A673 (cell line): ENCODE measurements at regions not wholly inside any gene's neighbourhood (a gene's known extent, or its start where the extent isn't known, plus 50 kb on each side); places are given as distances from the start of the nearest gene placed in this dataset.

ENCODE experiments used
- BruUV-seq: library from RNA; stranded (reverse); fragments of 400-500 nt; replicated peaks from 2 replicates; lab custom pipeline; 2021; lab: Mats Ljungman, UMichigan
- CTCF ChIA-PET: fragments of 300-600 bp; sonication (Branson Sonifier 250); formaldehyde crosslinking; loops from one replicate; lab custom pipeline; 2022; ENCODE audit warnings: antibody characterized with exemption; lab: Charles Lee
- POLR2A ChIA-PET: fragments of 300-600 bp; sonication (Branson Sonifier 250); formaldehyde crosslinking; loops from one replicate; lab custom pipeline; 2022; ENCODE audit warnings: antibody characterized with exemption; ENCODE audit not compliant: low non-redundant PET; lab: Charles Lee
- DNase-seq: peaks from one replicate; pipeline ENCODE4 v3.0.0-alpha.2; 2015; ENCODE audit warnings: low spot score
- H3K27ac ChIP-seq: fragments of 200-600 bp; sonication (generic); 2 replicates; pipeline ENCODE4 v1.5.1; 2016; ENCODE audit warnings: mixed run types, low read depth, mild to moderate bottlenecking, mixed read lengths, antibody characterized with exemption, low read length; ENCODE audit not compliant: poor library complexity, severe bottlenecking
- H3K27me3 ChIP-seq: fragments of 200-600 bp; sonication (generic); replicated peaks from 2 replicates; pipeline ENCODE4 v1.6.1; 2017; ENCODE audit warnings: mixed run types, low read depth, mild to moderate bottlenecking, mixed read lengths, antibody characterized with exemption, low read length; ENCODE audit not compliant: insufficient read depth, poor library complexity
- H3K36me3 ChIP-seq: fragments of 200-600 bp; sonication (generic); 2 replicates; pipeline ENCODE4 v1.6.1; 2016; ENCODE audit warnings: mixed run types, mild to moderate bottlenecking, mixed read lengths, antibody characterized with exemption, low read length; ENCODE audit not compliant: insufficient read depth, poor library complexity, severe bottlenecking
- H3K4me1 ChIP-seq: fragments of 200-600 bp; sonication (generic); 2 replicates; pipeline ENCODE4 v1.6.1; 2017; ENCODE audit warnings: mixed run types, mild to moderate bottlenecking, mixed read lengths, antibody characterized with exemption, low read length; ENCODE audit not compliant: insufficient read depth, poor library complexity, severe bottlenecking
- H3K4me3 ChIP-seq: fragments of 200-600 bp; sonication (generic); 2 replicates; pipeline ENCODE4 v1.5.1; 2016; ENCODE audit warnings: low read depth, mixed run types, mild to moderate bottlenecking, mixed read lengths, low read length; ENCODE audit not compliant: poor library complexity, severe bottlenecking
- H3K9me3 ChIP-seq: fragments of 200-600 bp; sonication (generic); 2 replicates; pipeline ENCODE4 v1.6.1; 2016; ENCODE audit warnings: mixed run types, low read depth, mild to moderate bottlenecking, mixed read lengths, antibody characterized with exemption, low read length; ENCODE audit not compliant: poor library complexity, severe bottlenecking
- EZH2 ChIP-seq: fragments of 200-600 bp; sonication (generic); IDR thresholded peaks from 2 replicates; pipeline ENCODE4 v1.6.1; 2017; ENCODE audit warnings: borderline replicate concordance, low read depth, mild to moderate bottlenecking, mixed read lengths, antibody characterized with exemption, low read length; ENCODE audit not compliant: poor library complexity, severe bottlenecking
- intact Hi-C: fragments of 100-400 bp; cut with micrococcal nuclease; formaldehyde crosslinking; loops from one replicate; pipeline ENCODE4 v1.10.0; 2022; ENCODE audit not compliant: unreplicated experiment
- TF ChIP-seq, protein P1 (sequence below): fragments of 300-800, 200-600 bp; sonication (generic); conservative IDR thresholded peaks from 2 replicates; pipeline ENCODE4 v1.5.1; 2017; ENCODE audit warnings: low read depth, mild to moderate bottlenecking, antibody characterized with exemption, low read length, moderate library complexity, mixed read lengths

DNA sequence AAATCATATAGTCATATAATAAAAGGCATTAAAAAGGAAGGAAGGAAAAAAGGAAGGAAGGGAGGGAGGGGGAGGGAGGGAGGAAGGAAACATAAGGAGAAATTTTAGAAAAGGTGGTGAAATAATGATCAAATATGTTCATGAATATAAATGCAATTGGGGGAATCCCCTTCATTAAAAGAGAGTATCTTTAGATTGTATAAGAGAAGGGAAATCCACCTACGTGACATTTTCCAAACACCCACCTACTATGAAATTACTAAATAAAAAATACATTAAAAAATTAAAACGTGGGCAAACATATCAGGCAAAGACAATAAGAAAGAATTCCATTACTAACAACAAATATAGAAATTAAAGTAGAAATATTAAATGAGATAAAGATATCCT, 203.4 kb upstream of the PARD3B start:
- Histone ChIP-seq H3K4me1 (no peaks in the 10 kb centered on the region), H3K4me3 (no peak overlapping the region), H3K27ac (no peak overlapping the region), H3K9me3 (no peaks in the 10 kb centered on the region), H3K36me3 (no peaks in the 10 kb centered on the region), H3K27me3 (no peaks in the 10 kb centered on the region)
- TF ChIP-seq, protein P1, sequence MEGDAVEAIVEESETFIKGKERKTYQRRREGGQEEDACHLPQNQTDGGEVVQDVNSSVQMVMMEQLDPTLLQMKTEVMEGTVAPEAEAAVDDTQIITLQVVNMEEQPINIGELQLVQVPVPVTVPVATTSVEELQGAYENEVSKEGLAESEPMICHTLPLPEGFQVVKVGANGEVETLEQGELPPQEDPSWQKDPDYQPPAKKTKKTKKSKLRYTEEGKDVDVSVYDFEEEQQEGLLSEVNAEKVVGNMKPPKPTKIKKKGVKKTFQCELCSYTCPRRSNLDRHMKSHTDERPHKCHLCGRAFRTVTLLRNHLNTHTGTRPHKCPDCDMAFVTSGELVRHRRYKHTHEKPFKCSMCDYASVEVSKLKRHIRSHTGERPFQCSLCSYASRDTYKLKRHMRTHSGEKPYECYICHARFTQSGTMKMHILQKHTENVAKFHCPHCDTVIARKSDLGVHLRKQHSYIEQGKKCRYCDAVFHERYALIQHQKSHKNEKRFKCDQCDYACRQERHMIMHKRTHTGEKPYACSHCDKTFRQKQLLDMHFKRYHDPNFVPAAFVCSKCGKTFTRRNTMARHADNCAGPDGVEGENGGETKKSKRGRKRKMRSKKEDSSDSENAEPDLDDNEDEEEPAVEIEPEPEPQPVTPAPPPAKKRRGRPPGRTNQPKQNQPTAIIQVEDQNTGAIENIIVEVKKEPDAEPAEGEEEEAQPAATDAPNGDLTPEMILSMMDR, result no peak
- TF ChIP-seq EZH2, result no peak
- ChIA-PET POLR2A (no interaction called here), CTCF (no interaction called here)
- no TSS peak for BruUV-seq
- no peak for DNase-seq
- intact Hi-C loops, result no loop called here

DNA sequence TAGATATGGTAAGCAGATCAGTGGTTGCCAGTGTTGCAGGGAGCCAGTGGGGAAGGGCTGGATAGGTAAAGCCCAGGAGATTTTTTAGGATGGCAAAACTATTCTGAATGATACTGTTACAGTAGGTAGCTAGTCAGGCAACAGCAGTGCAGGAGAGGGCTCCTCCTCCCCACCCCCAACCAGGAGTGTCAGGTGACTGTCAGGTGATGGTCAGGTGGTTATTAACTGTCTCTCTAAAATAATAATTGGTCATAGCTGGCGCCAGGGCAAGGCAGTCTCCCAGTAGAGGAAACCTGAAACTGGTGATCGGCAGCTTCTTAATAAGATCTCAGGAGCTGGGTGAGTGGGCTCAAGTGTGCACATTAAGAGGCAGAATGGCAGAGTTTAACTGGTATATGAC, 201.6 kb upstream of the PARD3B start:
- ChIA-PET POLR2A (no interaction called here), CTCF (no interaction called here)
- Histone ChIP-seq H3K4me3 (no peak overlapping the region), H3K4me1 (no peaks in the 10 kb centered on the region), H3K9me3 (no peaks in the 10 kb centered on the region), H3K36me3 (no peaks in the 10 kb centered on the region), H3K27ac (no peak overlapping the region), H3K27me3 (no peaks in the 10 kb centered on the region)
- intact Hi-C loops, result no loop called here
- TF ChIP-seq EZH2, result no peak
- TF ChIP-seq, protein P1, result no peak
- no peak for DNase-seq
- no TSS peak for BruUV-seq

DNA sequence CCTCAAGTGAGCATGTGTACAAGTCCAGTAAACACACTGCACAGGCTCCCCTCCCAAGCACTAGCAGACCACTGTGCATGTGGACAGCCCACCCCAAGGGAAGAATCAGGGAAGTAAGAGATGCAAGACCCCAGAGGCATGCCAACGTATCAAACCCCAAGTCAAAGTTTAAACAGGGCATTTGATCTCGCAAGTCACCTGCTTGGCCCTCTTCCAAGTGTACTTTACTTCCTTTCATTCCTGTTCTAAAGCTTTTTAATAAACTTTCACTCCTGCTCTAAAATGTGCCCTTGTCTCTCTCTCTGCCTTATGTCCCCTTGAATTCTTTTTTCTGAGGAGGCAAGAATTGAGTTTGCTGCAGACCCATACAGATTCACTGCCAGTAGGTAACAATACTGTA, 201.2 kb upstream of the PARD3B start:
- no peaks in the 10 kb centered on the region for H3K27me3 ChIP-seq
- H3K4me1 ChIP-seq, result no peaks in the 10 kb centered on the region
- no peak for DNase-seq
- no peak overlapping the region for H3K4me3 ChIP-seq
- TF ChIP-seq, protein P1, result no peak
- no peak for TF ChIP-seq EZH2
- no peak overlapping the region for H3K27ac ChIP-seq
- ChIA-PET POLR2A (no interaction called here), CTCF (no interaction called here)
- intact Hi-C loops, result no loop called here
- no peaks in the 10 kb centered on the region for H3K9me3 ChIP-seq
- H3K36me3 ChIP-seq, result no peaks in the 10 kb centered on the region
- BruUV-seq, result no TSS peak
